Stimulated activated CD8-positive, alpha-beta memory T cell treated with anti-CD3 and anti-CD28 coated beads, Interleukin-12 subunit alpha, Interleukin-12 subunit beta, amount 100 ng/mL, for 4 hours (primary cell): ENCODE measurements at regions not wholly inside any gene's neighbourhood (a gene's known extent, or its start where the extent isn't known, plus 50 kb on each side); places are given as distances from the start of the nearest gene placed in this dataset.

Experiments
- DNase-seq: peaks from one replicate; pipeline ENCODE4 v3.0.0-alpha.2; 2020; ENCODE audit warnings: low read depth

GRCh38 chr5:117713585-117714198, 1139.1 kb upstream of the SEMA6A start:
- DNase-seq: no peak

GRCh38 chr5:117701062-117701461, 1126.4 kb upstream of the SEMA6A start:
- DNase-seq: no peak

GRCh38 chr5:117692606-117693005, 1118.0 kb upstream of the SEMA6A start:
- no peak for DNase-seq

- no peak for DNase-seq
Observed at GRCh38 chr5:117691081-117691870, 1116.7 kb upstream of the SEMA6A start.

- DNase-seq: no peak
Observed at GRCh38 chr5:117690612-117691011, 1116.0 kb upstream of the SEMA6A start.

- DNase-seq: no peak
Observed at GRCh38 chr5:117686926-117687325, 1112.3 kb upstream of the SEMA6A start.

GRCh38 chr5:117682416-117682815, 1107.8 kb upstream of the SEMA6A start:
- no peak for DNase-seq

- no peak for DNase-seq
Observed at GRCh38 chr5:117681431-117682254, 1107.0 kb upstream of the SEMA6A start.

GRCh38 chr5:117680426-117680825, 1105.8 kb upstream of the SEMA6A start:
- DNase-seq: no peak

GRCh38 chr5:117679046-117679445, 1104.4 kb upstream of the SEMA6A start:
- DNase-seq: no peak

GRCh38 chr5:117675646-117676045, 1101.0 kb upstream of the SEMA6A start:
- DNase-seq: no peak

- DNase-seq: no peak
Observed at GRCh38 chr5:117671551-117671950, 1096.9 kb upstream of the SEMA6A start.

GRCh38 chr5:117667105-117667504, 1092.5 kb upstream of the SEMA6A start:
- DNase-seq: no peak

- DNase-seq: no peak
Observed at GRCh38 chr5:117665121-117665520, 1090.5 kb upstream of the SEMA6A start.

GRCh38 chr5:117662361-117662760, 1087.7 kb upstream of the SEMA6A start:
- no peak for DNase-seq

GRCh38 chr5:117657541-117657940, 1082.9 kb upstream of the SEMA6A start:
- no peak for DNase-seq

GRCh38 chr5:117652958-117653280, 1078.3 kb upstream of the SEMA6A start:
- no peak for DNase-seq

- DNase-seq: no peak
Observed at GRCh38 chr5:117652036-117652957, 1077.7 kb upstream of the SEMA6A start.

- no peak for DNase-seq
Observed at GRCh38 chr5:117649821-117650220, 1075.2 kb upstream of the SEMA6A start.

- DNase-seq: no peak
Observed at GRCh38 chr5:117645400-117645799, 1070.8 kb upstream of the SEMA6A start.

GRCh38 chr5:117638581-117638980, 1064.0 kb upstream of the SEMA6A start:
- no peak for DNase-seq

- DNase-seq: no peak
Observed at GRCh38 chr5:117633093-117633492, 1058.5 kb upstream of the SEMA6A start.
